ENCODE measurements at regions not wholly inside any gene's neighbourhood (a gene's known extent, or its start where the extent isn't known, plus 50 kb on each side); places are given as distances from the start of the nearest gene placed in this dataset.

DNA sequence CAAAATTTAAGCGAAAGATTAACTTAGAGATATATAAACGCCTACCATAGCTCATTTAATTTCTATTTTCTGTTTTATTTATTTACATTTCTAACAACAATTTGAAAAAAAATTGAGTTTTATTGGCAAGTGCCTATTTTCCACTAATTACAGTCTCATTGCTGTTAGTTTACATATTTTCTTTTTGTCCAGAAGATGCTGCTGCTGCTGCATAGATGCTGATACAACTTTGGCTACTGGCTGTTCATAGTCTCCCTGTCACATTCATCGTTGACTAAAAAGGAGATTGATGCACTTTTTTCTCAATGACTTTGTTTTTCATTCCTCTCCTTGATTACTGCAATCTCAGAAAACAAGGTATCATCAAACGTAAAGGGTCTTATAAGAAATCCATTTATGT lies 235.4 kb downstream of the CDH9 start:
- H4K20me1 ChIP-seq (ENCODE audit: control insufficient read depth, insufficient read depth), result no peaks in the 10 kb centered on the region
- H3K9ac ChIP-seq (ENCODE audit: control insufficient read depth, insufficient read depth, low read length), result no peak overlapping the region
- DNase-seq (ENCODE audit: low read depth, low spot score), result no peak
- H3K4me1 ChIP-seq (ENCODE audit: control insufficient read depth, insufficient read depth, low read length), result no peaks in the 10 kb centered on the region
- ATAC-seq, result no peak
- SMC1A ChIA-PET (ENCODE audit: uncharacterized antibody, unreplicated experiment), result no interaction called here
- H2AFZ ChIP-seq (ENCODE audit: control insufficient read depth, low read depth, low read length), result no peak overlapping the region
- RAD21 ChIA-PET (ENCODE audit: unreplicated experiment), result no interaction called here
- no peaks in the 10 kb centered on the region for H3K79me2 ChIP-seq (ENCODE audit: control insufficient read depth, insufficient read depth, low read length)
- CTCF ChIA-PET, result no interaction called here
- TF ChIP-seq IKZF1 (conservative IDR thresholded peaks at IDR 0.05) (no peak), BHLHE40 (IDR thresholded peaks at IDR 0.05; ENCODE audit: borderline replicate concordance in 1 of 2, low read depth in 2 of 2, low read length in 1 of 2) (no peak)
- H3K36me3 ChIP-seq (ENCODE audit: control insufficient read depth in 2 of 2, insufficient read depth in 2 of 2, low read length in 1 of 2), result no peaks in the 10 kb centered on the region
- in situ Hi-C loops (cut with MboI), result no loop called here
- H3K4me3 ChIP-seq, result no peak overlapping the region
- intact Hi-C loops (cut with micrococcal nuclease; ENCODE audit: unreplicated experiment), result loop anchor here (1.0 kb wide), 1 partner anchor 8 kb away; no protein-coding TSS in a partner anchor
- H3K27ac ChIP-seq (ENCODE audit: control insufficient read depth, insufficient read depth), result no peak overlapping the region
- POLR2A ChIA-PET, result no interaction called here
- H3K9me3 ChIP-seq (replicated peaks; ENCODE audit: control insufficient read depth, insufficient read depth, low read length), result no peaks in the 10 kb centered on the region
- FAIRE-seq, result no peak
- 5% methylated on average over 4 of the region's 4 CpGs for WGBS (ENCODE audit: insufficient coverage, insufficient replicate concordance, low lambda C conversion rate, missing lambda C conversion rate)
- no peaks in the 10 kb centered on the region for H3K27me3 ChIP-seq (replicated peaks in 1 of 2; ENCODE audit: control insufficient read depth in 2 of 2, insufficient read depth in 2 of 2, low read length in 1 of 2)
- BruUV-seq (replicated peaks), result no TSS peak
- no peak overlapping the region for H3K4me2 ChIP-seq (ENCODE audit: control insufficient read depth, insufficient read depth)

- RAD21 ChIA-PET (ENCODE audit: unreplicated experiment), result no interaction called here
- no peak overlapping the region for H3K9ac ChIP-seq (ENCODE audit: control insufficient read depth, insufficient read depth, low read length)
- no peaks in the 10 kb centered on the region for H3K36me3 ChIP-seq (ENCODE audit: control insufficient read depth in 2 of 2, insufficient read depth in 2 of 2, low read length in 1 of 2)
- no peak for DNase-seq (ENCODE audit: low read depth, low spot score)
- no peak overlapping the region for H2AFZ ChIP-seq (ENCODE audit: control insufficient read depth, low read depth, low read length)
- 45% methylated on average over 1 of the region's 1 CpG for WGBS (ENCODE audit: insufficient coverage, insufficient replicate concordance, low lambda C conversion rate, missing lambda C conversion rate)
- FAIRE-seq, result no peak
- H3K27me3 ChIP-seq (replicated peaks in 1 of 2; ENCODE audit: control insufficient read depth in 2 of 2, insufficient read depth in 2 of 2, low read length in 1 of 2), result no peaks in the 10 kb centered on the region
- H3K9me3 ChIP-seq (replicated peaks; ENCODE audit: control insufficient read depth, insufficient read depth, low read length), result no peaks in the 10 kb centered on the region
- CTCF ChIA-PET, result no interaction called here
- in situ Hi-C loops (cut with MboI) (no loop called here), intact Hi-C loops (cut with micrococcal nuclease; ENCODE audit: unreplicated experiment) (no loop called here)
- no peaks in the 10 kb centered on the region for H3K4me1 ChIP-seq (ENCODE audit: control insufficient read depth, insufficient read depth, low read length)
- H3K79me2 ChIP-seq (ENCODE audit: control insufficient read depth, insufficient read depth, low read length), result no peaks in the 10 kb centered on the region
- no peak for ATAC-seq
- no peak overlapping the region for H3K4me2 ChIP-seq (ENCODE audit: control insufficient read depth, insufficient read depth)
- H3K27ac ChIP-seq (ENCODE audit: control insufficient read depth, insufficient read depth), result no peak overlapping the region
- SMC1A ChIA-PET (ENCODE audit: uncharacterized antibody, unreplicated experiment), result no interaction called here
- no TSS peak for BruUV-seq (replicated peaks)
- no peaks in the 10 kb centered on the region for H4K20me1 ChIP-seq (ENCODE audit: control insufficient read depth, insufficient read depth)
- POLR2A ChIA-PET, result no interaction called here
- no peak overlapping the region for H3K4me3 ChIP-seq
- TF ChIP-seq ZSCAN29 (IDR thresholded peaks at IDR 0.05) (no peak), NR2C2 (IDR thresholded peaks at IDR 0.05; ENCODE audit: borderline replicate concordance, control insufficient read depth, insufficient read length, low read depth) (no peak), IRF5 (IDR thresholded peaks at IDR 0.05; ENCODE audit: borderline replicate concordance) (no peak), MEF2B (IDR thresholded peaks at IDR 0.05; ENCODE audit: partially characterized antibody, poor library complexity, severe bottlenecking) (no peak), SMARCA5 (IDR thresholded peaks at IDR 0.05) (no peak), JUNB (IDR thresholded peaks at IDR 0.05) (no peak), CHD1 (IDR thresholded peaks at IDR 0.05; ENCODE audit: low read depth, low read length) (no peak)
- TF ChIP-seq, protein P1, sequence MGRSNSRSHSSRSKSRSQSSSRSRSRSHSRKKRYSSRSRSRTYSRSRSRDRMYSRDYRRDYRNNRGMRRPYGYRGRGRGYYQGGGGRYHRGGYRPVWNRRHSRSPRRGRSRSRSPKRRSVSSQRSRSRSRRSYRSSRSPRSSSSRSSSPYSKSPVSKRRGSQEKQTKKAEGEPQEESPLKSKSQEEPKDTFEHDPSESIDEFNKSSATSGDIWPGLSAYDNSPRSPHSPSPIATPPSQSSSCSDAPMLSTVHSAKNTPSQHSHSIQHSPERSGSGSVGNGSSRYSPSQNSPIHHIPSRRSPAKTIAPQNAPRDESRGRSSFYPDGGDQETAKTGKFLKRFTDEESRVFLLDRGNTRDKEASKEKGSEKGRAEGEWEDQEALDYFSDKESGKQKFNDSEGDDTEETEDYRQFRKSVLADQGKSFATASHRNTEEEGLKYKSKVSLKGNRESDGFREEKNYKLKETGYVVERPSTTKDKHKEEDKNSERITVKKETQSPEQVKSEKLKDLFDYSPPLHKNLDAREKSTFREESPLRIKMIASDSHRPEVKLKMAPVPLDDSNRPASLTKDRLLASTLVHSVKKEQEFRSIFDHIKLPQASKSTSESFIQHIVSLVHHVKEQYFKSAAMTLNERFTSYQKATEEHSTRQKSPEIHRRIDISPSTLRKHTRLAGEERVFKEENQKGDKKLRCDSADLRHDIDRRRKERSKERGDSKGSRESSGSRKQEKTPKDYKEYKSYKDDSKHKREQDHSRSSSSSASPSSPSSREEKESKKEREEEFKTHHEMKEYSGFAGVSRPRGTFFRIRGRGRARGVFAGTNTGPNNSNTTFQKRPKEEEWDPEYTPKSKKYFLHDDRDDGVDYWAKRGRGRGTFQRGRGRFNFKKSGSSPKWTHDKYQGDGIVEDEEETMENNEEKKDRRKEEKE (IDR thresholded peaks at IDR 0.05), result no peak
These were observed 247.0 kb downstream of the CDH9 start for GRCh38 chr5:26791433-26791832.
